GM23248 (cell line): ENCODE measurements at regions not wholly inside any gene's neighbourhood (a gene's known extent, or its start where the extent isn't known, plus 50 kb on each side); places are given as distances from the start of the nearest gene placed in this dataset.

Source experiments
- EZH2 ChIP-seq: fragments of 200-600 bp; sonication (generic); IDR thresholded peaks from 2 replicates; pipeline ENCODE4 v1.6.1; 2018; ENCODE audit warnings: antibody characterized with exemption, mild to moderate bottlenecking; ENCODE audit not compliant: insufficient read depth, poor library complexity, severe bottlenecking
- EZH2phosphoT487 ChIP-seq: fragments of 200-600 bp; sonication (generic); IDR thresholded peaks from 2 replicates; pipeline ENCODE4 v1.6.1; 2018; ENCODE audit warnings: antibody characterized with exemption, moderate library complexity, mild to moderate bottlenecking, low read depth; ENCODE audit not compliant: insufficient read depth

DNA sequence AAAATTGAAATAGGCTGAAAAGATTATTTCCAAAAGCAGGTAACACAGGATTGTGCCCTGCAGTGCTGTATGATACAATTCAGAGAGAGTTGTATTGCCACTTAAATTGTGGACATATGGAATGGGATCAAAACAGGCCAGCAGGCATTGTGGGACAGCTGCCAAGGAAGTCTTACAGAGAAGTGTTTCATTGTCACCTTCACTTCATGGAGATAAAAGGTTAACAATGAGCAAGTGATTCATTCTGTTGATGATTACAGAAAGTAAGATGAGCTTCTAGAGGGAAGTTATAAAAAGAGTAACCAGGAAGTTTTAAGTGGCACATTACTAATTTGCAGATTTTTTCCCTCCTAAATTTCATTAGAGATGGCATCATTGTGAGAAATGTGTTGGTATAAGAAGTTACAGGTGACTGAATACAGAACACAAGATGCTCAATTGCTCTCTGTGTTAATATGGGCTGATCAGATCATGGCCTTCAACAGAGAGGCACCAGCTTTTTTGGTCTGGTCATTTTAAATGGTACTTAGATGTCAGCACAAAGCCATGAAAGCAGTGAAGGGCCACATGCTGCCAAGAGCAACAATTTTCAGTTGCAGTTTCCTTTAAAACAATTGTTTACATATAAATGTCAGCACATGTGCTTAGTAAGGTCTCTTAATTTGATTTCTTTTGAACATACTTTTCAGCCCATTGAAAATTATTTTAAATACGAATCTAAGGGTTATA is 402.5 kb upstream of the FKBP1C start:
- TF ChIP-seq EZH2 (no peak), EZH2phosphoT487 (no peak)
